ENCODE measurements at regions not wholly inside any gene's neighbourhood (a gene's known extent, or its start where the extent isn't known, plus 50 kb on each side); places are given as distances from the start of the nearest gene placed in this dataset.
A peak's percentile ranks its signal among the peaks of the same experiment; 100 is the strongest.
"Not testable (repeated sequence)": the region's sequence is repeated elsewhere in the genome, so short reads cannot be mapped to it uniquely, and the experiment has no call there.

GRCh38 chr5:163917747-163918146, 412.3 kb downstream of the MAT2B start:
- peaks cover 46 to 50% of the 10 kb centered on the region in 2 donors for H3K4me1 ChIP-seq (ENCODE audit: control insufficient read depth in 2 of 2, insufficient read depth in 2 of 2, low read length in 2 of 2)
- WGBS (ENCODE audit: insufficient coverage) = no CpG with 5 or more reads among the region's 1 CpG
- no peak overlapping the region for H3K9ac ChIP-seq (ENCODE audit: low read length)
- TF ChIP-seq CTCF (IDR thresholded peaks at IDR 0.05) = no peak
- ChIA-PET CTCF (interaction anchor here (6.8 kb wide), 1 partner anchor 96 kb away, joined by 37 read pairs; no protein-coding TSS in a partner anchor), POLR2A (no interaction called here)
- H4K20me1 ChIP-seq (ENCODE audit: control insufficient read depth, insufficient read depth, low read length, poor library complexity, severe bottlenecking) = no peaks in the 10 kb centered on the region
- intact Hi-C loops (cut with micrococcal nuclease) = loop anchor here (5.0 to 10.0 kb wide), 3 partner anchors 60 to 483 kb away; partner anchors contain the start of gene CCNG1
- H3K4me2 ChIP-seq (replicated peaks; ENCODE audit: low read depth, low read length, poor library complexity, severe bottlenecking) = peak overlapping the region; percentile 89
- H3K4me3 ChIP-seq (ENCODE audit: control extremely low read depth in 1 of 5, extremely low read depth in 1 of 5, insufficient read depth in 1 of 5, low read depth in 2 of 5, low read length in 4 of 5) = peak overlapping the region in 1 of 5 experiments; percentile 36
- no peaks in the 10 kb centered on the region for H3K27me3 ChIP-seq (replicated peaks in 1 of 4; ENCODE audit: control extremely low read depth in 1 of 4, control insufficient read depth in 3 of 4, insufficient read depth in 4 of 4, low read length in 3 of 4)
- DNase-seq (no peak), ATAC-seq (ENCODE audit: low read depth) (no peak)
- H3K4me1 Mint-ChIP-seq = peaks cover 65% of the 10 kb centered on the region
- H3K27ac ChIP-seq (ENCODE audit: low read length in 2 of 2) = peak overlapping the region; percentile 96 to 97
- H3K79me2 ChIP-seq (ENCODE audit: control insufficient read depth, insufficient read depth, low read length) = no peaks in the 10 kb centered on the region
- H3K27ac Mint-ChIP-seq = peak overlapping the region; percentile 100
- peaks cover 20% of the 10 kb centered on the region for H3K9me3 Mint-ChIP-seq (ENCODE audit: insufficient read depth)
- peak overlapping the region; percentile 56 for H3K4me3 Mint-ChIP-seq
- no peaks in the 10 kb centered on the region for H3K27me3 Mint-ChIP-seq
- no peaks in the 10 kb centered on the region for H3K36me3 ChIP-seq (replicated peaks in 1 of 2; ENCODE audit: control extremely low read depth in 1 of 2, control insufficient read depth in 1 of 2, extremely low read depth in 1 of 2, insufficient read depth in 2 of 2, low read length in 1 of 2)
- no peak overlapping the region for H2AFZ ChIP-seq (ENCODE audit: insufficient read depth, low read depth, low read length, poor library complexity, severe bottlenecking)
- H3K9me3 ChIP-seq (ENCODE audit: control extremely low read depth in 1 of 3, control insufficient read depth in 2 of 3, insufficient read depth in 1 of 3, low read length in 2 of 3) = peaks cover 12 to 39% (median 20%) of the 10 kb centered on the region in 3 donors

GRCh38 chr5:163934990-163935389, 429.6 kb downstream of the MAT2B start:
- H3K27ac Mint-ChIP-seq; H3K27me3 ChIP-seq (replicated peaks in 1 of 4; ENCODE audit: control extremely low read depth in 1 of 4, control insufficient read depth in 3 of 4, insufficient read depth in 4 of 4, low read length in 3 of 4); ATAC-seq (ENCODE audit: low read depth); H3K79me2 ChIP-seq (ENCODE audit: control insufficient read depth, insufficient read depth, low read length); POLR2A ChIA-PET; H2AFZ ChIP-seq (ENCODE audit: insufficient read depth, low read depth, low read length, poor library complexity, severe bottlenecking); H3K4me2 ChIP-seq (replicated peaks; ENCODE audit: low read depth, low read length, poor library complexity, severe bottlenecking); H3K4me1 ChIP-seq (ENCODE audit: control insufficient read depth in 2 of 2, insufficient read depth in 2 of 2, low read length in 2 of 2); H3K27ac ChIP-seq (ENCODE audit: low read length in 2 of 2); H3K36me3 ChIP-seq (replicated peaks in 1 of 2; ENCODE audit: control extremely low read depth in 1 of 2, control insufficient read depth in 1 of 2, extremely low read depth in 1 of 2, insufficient read depth in 2 of 2, low read length in 1 of 2); H3K9me3 ChIP-seq (ENCODE audit: control extremely low read depth in 1 of 3, control insufficient read depth in 2 of 3, insufficient read depth in 1 of 3, low read length in 2 of 3); CTCF ChIA-PET; H3K4me3 Mint-ChIP-seq; DNase-seq; H3K9ac ChIP-seq (ENCODE audit: low read length); H3K27me3 Mint-ChIP-seq; H3K9me3 Mint-ChIP-seq (ENCODE audit: insufficient read depth); H3K4me3 ChIP-seq (ENCODE audit: control extremely low read depth in 1 of 5, extremely low read depth in 1 of 5, insufficient read depth in 1 of 5, low read depth in 2 of 5, low read length in 4 of 5); H3K4me1 Mint-ChIP-seq; H4K20me1 ChIP-seq (ENCODE audit: control insufficient read depth, insufficient read depth, low read length, poor library complexity, severe bottlenecking); intact Hi-C loops (cut with micrococcal nuclease): not testable (repeated sequence)
- WGBS (ENCODE audit: insufficient coverage) = no CpG with 5 or more reads among the region's 1 CpG
